ENCODE measurements at regions not wholly inside any gene's neighbourhood (a gene's known extent, or its start where the extent isn't known, plus 50 kb on each side); places are given as distances from the start of the nearest gene placed in this dataset.
"Not testable (repeated sequence)": the region's sequence is repeated elsewhere in the genome, so short reads cannot be mapped to it uniquely, and the experiment has no call there.

- Histone ChIP-seq H3K4me1 (peaks cover 4% of the 10 kb centered on the region), H3K9me3 (no peaks in the 10 kb centered on the region), H3K27me3 (no peaks in the 10 kb centered on the region), H3K4me3 (ENCODE audit: low read depth, low read length) (no peak overlapping the region), H3K36me3 (no peaks in the 10 kb centered on the region)
- no peak for DNase-seq
- no peak for TF ChIP-seq CTCF (IDR thresholded peaks at IDR 0.05; ENCODE audit: low read depth, low read length)
Measured at GRCh38 chr10:53361936-53362335, 589.4 kb upstream of the MBL2 start.

- no peaks in the 10 kb centered on the region for H3K9me3 ChIP-seq
- no peak for TF ChIP-seq CTCF (IDR thresholded peaks at IDR 0.05; ENCODE audit: low read depth, low read length)
- H3K36me3 ChIP-seq = no peaks in the 10 kb centered on the region; the same call in 1 of the 2 replicates
- H3K27me3 ChIP-seq = no peaks in the 10 kb centered on the region
- H3K4me3 ChIP-seq (ENCODE audit: low read depth, low read length) = no peak overlapping the region
- DNase-seq = no peak
- H3K4me1 ChIP-seq = peaks cover 10% of the 10 kb centered on the region
Measured at GRCh38 chr10:53361281-53361680, 588.7 kb upstream of the MBL2 start.

- H3K36me3 ChIP-seq; H3K27me3 ChIP-seq; H3K9me3 ChIP-seq; DNase-seq; H3K4me3 ChIP-seq (ENCODE audit: low read depth, low read length): not testable (repeated sequence)
- H3K4me1 ChIP-seq = peaks cover 10% of the 10 kb centered on the region
Measured at GRCh38 chr10:53358978-53359377, 586.4 kb upstream of the MBL2 start.

GRCh38 chr10:53358536-53358935 lies 586.0 kb upstream of the MBL2 start:
- Histone ChIP-seq H3K9me3 (no peaks in the 10 kb centered on the region), H3K36me3 (no peaks in the 10 kb centered on the region; the same call in 1 of the 2 replicates), H3K27me3 (no peaks in the 10 kb centered on the region), H3K4me1 (peaks cover 7% of the 10 kb centered on the region; the same call in 1 of the 2 replicates), H3K4me3 (ENCODE audit: low read depth, low read length) (no peak overlapping the region)
- TF ChIP-seq CTCF (IDR thresholded peaks at IDR 0.05; ENCODE audit: low read depth, low read length) = no peak
- DNase-seq = no peak

GRCh38 chr10:53357587-53357986 lies 585.0 kb upstream of the MBL2 start:
- Histone ChIP-seq H3K9me3 (no peaks in the 10 kb centered on the region), H3K4me3 (ENCODE audit: low read depth, low read length) (no peak overlapping the region), H3K27me3 (no peaks in the 10 kb centered on the region), H3K4me1 (peaks cover 7% of the 10 kb centered on the region; the same call in 1 of the 2 replicates), H3K36me3 (no peaks in the 10 kb centered on the region; the same call in 1 of the 2 replicates)
- DNase-seq = no peak
- TF ChIP-seq CTCF (IDR thresholded peaks at IDR 0.05; ENCODE audit: low read depth, low read length) = no peak

- DNase-seq = peak; percentile 29
- Histone ChIP-seq H3K4me1 (peaks cover 7% of the 10 kb centered on the region; the same call in 1 of the 2 replicates), H3K36me3 (no peaks in the 10 kb centered on the region; the same call in 1 of the 2 replicates), H3K4me3 (ENCODE audit: low read depth, low read length) (no peak overlapping the region), H3K27me3 (no peaks in the 10 kb centered on the region), H3K9me3 (no peaks in the 10 kb centered on the region)
- no peak for TF ChIP-seq CTCF (IDR thresholded peaks at IDR 0.05; ENCODE audit: low read depth, low read length)
Measured at GRCh38 chr10:53356616-53357349, 584.2 kb upstream of the MBL2 start.

- H3K27me3 ChIP-seq; H3K36me3 ChIP-seq; H3K4me1 ChIP-seq; H3K9me3 ChIP-seq; H3K4me3 ChIP-seq (ENCODE audit: low read depth, low read length); DNase-seq: not testable (repeated sequence)
Measured at GRCh38 chr10:53342531-53342930, 569.9 kb upstream of the MBL2 start.

GRCh38 chr10:53338199-53338598 lies 565.6 kb upstream of the MBL2 start:
- not testable (repeated sequence) for H3K36me3 ChIP-seq; DNase-seq; H3K27me3 ChIP-seq; H3K9me3 ChIP-seq; H3K4me1 ChIP-seq; H3K4me3 ChIP-seq (ENCODE audit: low read depth, low read length)

GRCh38 chr10:53335803-53336422 lies 563.3 kb upstream of the MBL2 start:
- not testable (repeated sequence) for H3K9me3 ChIP-seq; H3K27me3 ChIP-seq; H3K4me3 ChIP-seq (ENCODE audit: low read depth, low read length); H3K4me1 ChIP-seq; DNase-seq; H3K36me3 ChIP-seq

All from BE2C (cell line).